Colon (tissue), 2 donors: ENCODE measurements at regions not wholly inside any gene's neighbourhood (a gene's known extent, or its start where the extent isn't known, plus 50 kb on each side); places are given as distances from the start of the nearest gene placed in this dataset.
A peak's percentile ranks its signal among the peaks of the same experiment; 100 is the strongest.
"Not testable (repeated sequence)": the region's sequence is repeated elsewhere in the genome, so short reads cannot be mapped to it uniquely, and the experiment has no call there.

Experiments used
- FAIRE-seq: peaks from 2 replicates; lab custom pipeline; 2012; peaks lifted over from hg19 to GRCh38; lab: Jason Lieb, UNC
- donor health status: control.
- donor health status: control.

GRCh38 chrX:113048480-113048879 lies 207.8 kb upstream of the AMOT start:
- FAIRE-seq = no peak

- FAIRE-seq = no peak
Measured at GRCh38 chrX:113033966-113034680, 193.5 kb upstream of the AMOT start.

GRCh38 chrX:113019958-113020357 lies 179.3 kb upstream of the AMOT start:
- no peak for FAIRE-seq

DNA sequence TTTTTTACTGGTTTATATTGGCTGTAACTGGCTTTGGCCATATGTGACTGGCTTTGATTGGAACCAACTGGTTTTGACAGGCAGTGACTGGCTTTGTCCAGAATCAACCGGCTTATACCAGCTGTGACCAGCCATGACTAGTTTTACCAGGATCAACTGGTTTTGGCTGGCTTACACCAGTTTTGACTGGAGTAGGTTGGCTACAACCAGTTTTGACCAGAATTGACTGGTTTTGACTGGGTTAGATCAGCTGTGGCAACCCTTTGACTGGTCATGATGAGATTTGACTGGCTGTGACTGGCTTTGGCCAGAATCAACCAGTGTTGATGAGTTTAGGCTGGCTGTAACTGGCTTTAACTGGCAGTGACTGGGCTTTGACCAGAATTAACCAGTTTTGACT lies 169.2 kb upstream of the AMOT start:
- FAIRE-seq = no peak

- FAIRE-seq = no peak
Measured at GRCh38 chrX:113009029-113009428, 168.4 kb upstream of the AMOT start.

- FAIRE-seq = no peak
Measured at GRCh38 chrX:113001836-113002235, 161.2 kb upstream of the AMOT start.

DNA sequence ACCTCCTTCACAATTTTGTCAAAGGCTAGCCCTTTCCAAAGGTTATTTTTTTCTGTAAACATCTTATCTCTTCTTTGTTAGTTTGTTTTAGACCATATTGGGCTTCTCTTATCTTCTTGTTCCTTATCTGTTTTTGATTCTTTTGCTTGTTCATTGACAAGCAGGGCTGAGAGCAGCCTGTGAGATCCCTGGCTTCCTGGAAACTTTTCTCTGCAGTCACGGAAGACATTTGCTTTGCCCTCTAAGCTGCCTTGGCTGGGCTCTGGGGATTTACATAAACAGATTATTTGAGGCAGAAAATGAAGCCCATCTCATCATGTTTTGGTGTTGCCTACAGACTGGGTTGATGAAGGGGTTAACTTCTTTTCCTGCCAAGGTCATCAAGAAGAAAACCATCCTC lies 157.4 kb upstream of the AMOT start:
- FAIRE-seq = no peak

DNA sequence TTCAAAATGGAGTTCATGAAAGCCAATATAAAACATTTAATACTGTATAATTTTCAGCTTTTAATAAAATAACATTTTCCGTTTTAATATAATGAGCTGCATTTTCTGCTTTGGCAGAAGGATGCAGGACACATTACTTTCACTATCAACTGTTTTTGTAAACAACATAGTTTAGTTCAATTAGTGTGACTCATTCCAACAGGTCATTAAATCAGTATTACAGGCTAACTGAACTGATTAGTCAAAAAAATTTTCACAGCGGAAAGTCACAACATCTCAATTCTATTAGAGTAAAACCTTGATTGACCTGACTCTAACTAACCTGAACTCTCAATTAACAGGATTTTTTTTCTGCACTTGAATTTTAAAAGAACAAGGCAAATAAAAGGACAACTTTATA lies 151.2 kb upstream of the AMOT start:
- peak; percentile 69 for FAIRE-seq

GRCh38 chrX:112979879-112980278 lies 139.2 kb upstream of the AMOT start:
- FAIRE-seq = no peak

GRCh38 chrX:112968351-112969133 lies 127.9 kb upstream of the AMOT start:
- peak; percentile 31 for FAIRE-seq

GRCh38 chrX:112967903-112968302 lies 127.3 kb upstream of the AMOT start:
- no peak for FAIRE-seq

DNA sequence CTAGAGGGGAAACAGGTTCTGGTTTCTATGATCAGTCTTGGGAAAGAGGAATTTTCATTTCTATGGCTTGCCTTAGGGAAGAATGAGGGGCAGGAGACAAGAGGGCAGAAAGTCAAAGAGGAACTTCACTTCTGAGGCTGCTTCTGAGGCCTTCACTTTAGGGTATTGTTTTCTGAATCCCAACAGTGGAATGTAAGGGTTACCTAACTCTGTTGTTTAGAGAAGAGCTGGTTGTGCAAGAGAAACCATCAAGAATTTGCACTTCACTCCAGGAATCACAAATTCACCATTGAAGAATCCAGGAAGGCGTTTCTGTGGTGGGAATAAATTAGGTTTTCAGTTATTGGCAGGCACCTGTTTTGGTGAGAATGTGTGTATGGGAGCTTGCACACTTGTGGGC lies 126.7 kb upstream of the AMOT start:
- no peak for FAIRE-seq

DNA sequence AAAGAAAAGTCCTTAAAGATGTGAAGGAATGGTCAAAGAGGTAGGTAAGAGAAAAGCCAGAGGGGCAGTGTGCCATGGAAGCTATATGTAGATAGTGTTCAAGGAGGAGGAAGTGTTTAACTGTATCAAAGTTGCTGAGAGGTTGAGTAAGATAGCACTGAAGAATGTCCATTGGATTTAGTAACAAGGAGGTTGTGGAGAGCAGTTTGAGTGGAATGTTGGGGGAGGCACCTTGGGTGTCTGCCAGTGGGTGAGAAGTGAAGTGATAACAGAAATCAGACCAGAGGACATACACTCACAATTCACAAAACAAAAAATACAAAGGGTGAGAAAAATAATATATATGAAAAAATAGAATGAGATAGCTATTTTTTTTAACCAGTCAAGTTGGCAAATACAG lies 121.3 kb upstream of the AMOT start:
- no peak for FAIRE-seq

DNA sequence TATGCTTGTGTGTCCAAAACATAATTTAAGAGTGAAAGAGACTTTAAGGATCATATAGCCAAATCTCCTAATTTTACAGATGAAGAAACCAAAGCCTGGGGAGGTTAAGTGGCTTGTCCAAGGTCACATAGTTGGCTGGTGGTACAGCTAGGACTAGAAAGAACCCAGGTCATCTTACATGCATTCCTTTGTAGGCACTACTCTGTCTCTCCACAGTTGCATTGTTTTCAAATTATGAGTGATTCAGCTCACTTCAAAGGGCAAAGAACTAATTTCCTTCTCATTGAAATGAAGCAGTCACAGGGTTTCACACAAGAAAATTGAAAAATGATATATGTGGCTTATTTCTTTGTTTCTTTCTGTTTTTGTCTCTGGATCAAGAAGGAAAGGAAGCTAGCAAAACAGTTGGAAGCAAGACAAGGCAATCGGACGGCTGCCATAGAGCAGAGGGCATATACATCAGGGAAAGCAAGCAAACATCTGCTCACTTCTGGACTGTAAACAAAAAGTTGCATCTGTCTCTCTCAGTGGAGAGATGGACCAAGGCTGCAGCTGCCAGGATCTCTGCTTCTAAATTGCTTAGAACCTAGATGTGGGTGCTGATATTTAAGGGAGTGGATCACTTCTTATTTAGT lies 107.5 kb upstream of the AMOT start:
- FAIRE-seq = no peak

GRCh38 chrX:112946227-112946626 lies 105.6 kb upstream of the AMOT start:
- no peak for FAIRE-seq

DNA sequence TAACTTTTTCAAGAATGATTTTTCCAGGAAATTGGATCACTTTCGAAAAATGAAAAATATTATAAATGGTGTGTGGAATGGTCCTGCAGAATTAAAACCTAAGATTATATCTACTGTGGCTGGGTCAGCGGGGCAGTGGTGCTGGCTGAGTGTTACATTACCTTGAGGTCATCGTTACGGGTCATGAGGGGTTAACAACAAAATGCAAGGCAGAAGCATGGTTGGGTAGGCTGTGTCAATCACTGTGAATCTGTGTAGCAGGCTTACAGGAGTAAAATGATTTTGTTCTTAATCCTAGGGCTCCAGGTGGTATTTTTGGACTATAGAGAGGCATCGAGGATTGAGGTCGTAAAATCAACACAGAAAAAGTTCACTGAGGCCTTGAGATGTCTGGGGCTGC lies 105.2 kb upstream of the AMOT start:
- no peak for FAIRE-seq

- FAIRE-seq = no peak
Measured at GRCh38 chrX:112941209-112941837, 100.7 kb upstream of the AMOT start.

GRCh38 chrX:112935029-112935428 lies 94.4 kb upstream of the AMOT start:
- FAIRE-seq = no peak

- no peak for FAIRE-seq
Measured at GRCh38 chrX:112931900-112932299, 91.3 kb upstream of the AMOT start.

- no peak for FAIRE-seq
Measured at GRCh38 chrX:112931478-112931877, 90.8 kb upstream of the AMOT start.

DNA sequence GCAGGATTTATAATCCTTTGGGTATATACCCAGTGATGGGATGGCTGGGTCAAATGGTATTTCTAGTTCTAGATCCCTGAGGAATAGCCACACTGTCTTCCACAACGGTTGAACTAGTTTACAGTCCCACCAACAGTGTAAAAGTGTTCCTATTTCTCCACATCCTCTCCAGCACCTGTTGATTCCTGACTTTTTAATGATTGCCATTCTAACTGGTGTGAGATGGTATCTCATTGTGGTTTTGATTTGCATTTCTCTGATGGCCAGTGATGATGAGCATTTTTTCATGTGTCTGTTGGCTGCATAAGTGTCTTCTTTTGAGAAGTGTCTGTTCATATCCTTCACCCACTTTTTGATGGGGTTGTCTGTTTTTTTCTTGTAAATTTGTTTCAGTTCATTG lies 82.8 kb upstream of the AMOT start:
- FAIRE-seq = not testable (repeated sequence)

DNA sequence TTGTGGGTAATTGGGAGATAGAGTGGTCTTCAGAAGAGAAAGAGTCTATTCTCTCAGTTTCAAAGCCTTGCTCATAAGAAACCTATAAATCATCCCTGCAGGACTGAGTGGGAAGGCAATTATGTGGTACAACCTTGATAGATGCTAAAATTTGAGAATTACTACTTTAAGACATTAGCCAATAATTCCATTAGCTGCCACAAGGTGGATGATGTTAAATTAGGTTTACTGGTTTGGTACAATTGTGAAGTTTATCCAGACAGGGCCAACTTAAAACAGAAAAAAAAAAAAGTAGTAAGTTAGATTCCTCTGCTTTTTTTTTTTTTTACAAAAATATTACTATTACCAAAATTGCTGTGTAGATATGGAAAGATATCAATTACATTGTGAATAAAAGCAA lies 73.2 kb upstream of the AMOT start:
- FAIRE-seq = no peak

- no peak for FAIRE-seq
Measured at GRCh38 chrX:112910418-112910817, 69.8 kb upstream of the AMOT start.
